ENCODE measurements at regions not wholly inside any gene's neighbourhood (a gene's known extent, or its start where the extent isn't known, plus 50 kb on each side); places are given as distances from the start of the nearest gene placed in this dataset.

DNA sequence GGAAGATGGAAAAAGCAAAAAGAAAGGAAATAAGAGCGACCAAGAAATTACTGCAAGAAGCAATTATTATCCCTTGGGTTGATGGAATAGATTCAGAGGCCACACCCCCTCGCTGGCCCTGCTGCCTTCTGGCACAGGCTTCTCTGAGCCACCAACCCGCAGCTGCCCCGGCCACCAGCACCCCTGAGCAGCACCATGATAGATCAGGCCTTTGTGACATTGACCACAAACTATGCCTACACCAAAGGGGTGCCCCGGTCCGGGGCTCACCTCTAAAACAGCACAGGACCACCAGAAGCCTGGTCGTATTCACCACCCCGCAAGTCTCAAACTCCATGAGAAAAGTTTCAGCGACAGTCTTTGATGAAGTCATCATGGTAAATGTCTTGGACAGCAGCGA lies 1059.3 kb downstream of the SLITRK1 start:
- no peak for DNase-seq
- H3K36me3 Mint-ChIP-seq: no peaks in the 10 kb centered on the region
- no peak overlapping the region for H3K4me3 ChIP-seq (ENCODE audit: low read length in 2 of 2)
- H3K4me1 Mint-ChIP-seq: no peaks in the 10 kb centered on the region
- no peak overlapping the region for H3K27ac ChIP-seq (ENCODE audit: low read depth, low read length)
- no peaks in the 10 kb centered on the region for H3K27me3 ChIP-seq (ENCODE audit: insufficient read depth, low read length)
- no peak overlapping the region for H3K27ac Mint-ChIP-seq
- ChIA-PET CTCF (ENCODE audit: partially characterized antibody) (no interaction called here), POLR2A (ENCODE audit: partially characterized antibody) (no interaction called here)
- no peak overlapping the region for H3K4me3 Mint-ChIP-seq
- intact Hi-C loops (cut with micrococcal nuclease): no loop called here
- H3K36me3 ChIP-seq (ENCODE audit: insufficient read depth, low read length): no peaks in the 10 kb centered on the region
- H3K9me3 ChIP-seq (ENCODE audit: control insufficient read depth in 1 of 2, low read length in 2 of 2): no peaks in the 10 kb centered on the region
- no peaks in the 10 kb centered on the region for H3K4me1 ChIP-seq (ENCODE audit: insufficient read depth, low read length)
- peaks cover 0 to 7% (median 4%) of the 10 kb centered on the region in 8 donors for H3K9me3 Mint-ChIP-seq
- no peaks in the 10 kb centered on the region for H3K27me3 Mint-ChIP-seq

DNA sequence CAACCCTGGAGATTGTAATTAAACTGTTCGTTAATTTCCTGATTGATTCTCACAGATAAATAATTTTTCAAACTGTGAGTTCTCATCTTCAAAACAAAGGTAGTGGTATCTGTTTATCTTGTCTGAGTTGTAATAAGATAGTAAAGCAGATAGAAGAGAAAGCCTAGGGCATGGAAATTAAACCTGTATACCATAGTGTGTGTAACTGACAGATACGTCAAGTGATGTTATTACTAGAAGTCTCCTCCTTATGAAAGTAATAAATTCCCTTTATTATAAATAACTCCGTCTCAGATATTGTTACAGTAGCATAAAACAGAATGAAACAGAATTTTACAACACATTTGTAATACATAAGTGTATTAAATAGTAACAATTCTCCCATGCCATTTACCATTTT lies 1065.1 kb downstream of the SLITRK1 start:
- ChIA-PET POLR2A (ENCODE audit: partially characterized antibody) (no interaction called here), CTCF (ENCODE audit: partially characterized antibody) (no interaction called here)
- H3K4me1 ChIP-seq (ENCODE audit: insufficient read depth, low read length): no peaks in the 10 kb centered on the region
- H3K27me3 ChIP-seq (ENCODE audit: insufficient read depth, low read length): no peaks in the 10 kb centered on the region
- intact Hi-C loops (cut with micrococcal nuclease): no loop called here
- DNase-seq: no peak
- peaks cover 0 to 12% (median 4%) of the 10 kb centered on the region in 8 donors for H3K9me3 Mint-ChIP-seq
- no peaks in the 10 kb centered on the region for H3K27me3 Mint-ChIP-seq
- no peak overlapping the region for H3K4me3 ChIP-seq (ENCODE audit: low read length in 2 of 2)
- no peaks in the 10 kb centered on the region for H3K36me3 ChIP-seq (ENCODE audit: insufficient read depth, low read length)
- H3K9me3 ChIP-seq (ENCODE audit: control insufficient read depth in 1 of 2, low read length in 2 of 2): peaks cover 0 to 4% of the 10 kb centered on the region in 2 donors
- H3K36me3 Mint-ChIP-seq: no peaks in the 10 kb centered on the region
- H3K27ac ChIP-seq (ENCODE audit: low read depth, low read length): no peak overlapping the region
- H3K4me3 Mint-ChIP-seq: no peak overlapping the region
- H3K27ac Mint-ChIP-seq: no peak overlapping the region
- H3K4me1 Mint-ChIP-seq: no peaks in the 10 kb centered on the region

DNA sequence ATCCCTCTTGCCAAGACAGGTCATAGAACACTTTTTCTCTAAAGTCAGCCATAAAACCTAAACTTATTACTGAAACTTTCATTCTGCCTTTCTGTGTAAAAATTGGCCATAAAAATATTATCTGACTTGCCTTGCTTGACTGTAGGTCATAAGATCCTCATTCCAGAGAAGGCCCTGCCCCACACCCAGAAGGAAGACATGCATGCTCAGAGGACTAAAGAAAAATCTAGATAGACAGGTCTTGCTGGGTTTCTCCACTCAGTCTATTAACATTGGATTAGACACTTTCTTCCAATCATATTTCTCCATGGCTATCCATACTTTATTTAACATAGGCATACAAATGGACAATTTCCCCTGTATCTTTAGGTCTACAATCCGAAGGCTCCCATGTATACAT lies 1066.5 kb downstream of the SLITRK1 start:
- Histone ChIP-seq H3K27ac (ENCODE audit: low read depth, low read length) (no peak overlapping the region), H3K9me3 (ENCODE audit: control insufficient read depth in 1 of 2, low read length in 2 of 2) (peaks cover 0 to 4% of the 10 kb centered on the region in 2 donors), H3K4me1 (ENCODE audit: insufficient read depth, low read length) (no peaks in the 10 kb centered on the region), H3K27me3 (ENCODE audit: insufficient read depth, low read length) (no peaks in the 10 kb centered on the region), H3K36me3 (ENCODE audit: insufficient read depth, low read length) (no peaks in the 10 kb centered on the region), H3K4me3 (ENCODE audit: low read length in 2 of 2) (no peak overlapping the region)
- H3K4me3 Mint-ChIP-seq: no peak overlapping the region
- no peak for DNase-seq
- H3K9me3 Mint-ChIP-seq: peaks cover under 1 to 16% (median 5%) of the 10 kb centered on the region in 8 donors
- H3K4me1 Mint-ChIP-seq: no peaks in the 10 kb centered on the region
- no peak overlapping the region for H3K27ac Mint-ChIP-seq
- ChIA-PET CTCF (ENCODE audit: partially characterized antibody) (no interaction called here), POLR2A (ENCODE audit: partially characterized antibody) (no interaction called here)
- H3K36me3 Mint-ChIP-seq: no peaks in the 10 kb centered on the region
- no peaks in the 10 kb centered on the region for H3K27me3 Mint-ChIP-seq
- intact Hi-C loops (cut with micrococcal nuclease): no loop called here

DNA sequence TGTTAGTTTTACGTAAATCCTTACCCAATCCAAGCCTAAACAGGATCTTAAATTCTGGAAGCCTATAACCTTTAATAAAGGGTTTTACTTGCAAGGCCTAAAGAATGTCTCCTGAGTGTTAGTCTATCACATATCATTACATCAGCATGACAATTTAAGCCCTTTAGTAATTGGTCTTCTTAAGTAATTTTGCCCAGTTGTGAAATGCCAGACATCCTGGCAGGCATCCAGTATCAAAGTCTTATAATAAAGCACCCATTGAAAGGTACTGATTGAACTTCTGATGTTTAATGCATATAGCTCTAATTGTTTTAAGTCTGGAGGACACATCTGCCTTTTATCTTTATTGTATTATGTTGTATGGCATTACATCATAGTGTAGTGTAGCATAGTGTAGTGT lies 1078.9 kb downstream of the SLITRK1 start:
- ChIA-PET POLR2A (ENCODE audit: partially characterized antibody) (no interaction called here), CTCF (ENCODE audit: partially characterized antibody) (no interaction called here)
- H3K27me3 Mint-ChIP-seq: no peaks in the 10 kb centered on the region
- Histone ChIP-seq H3K36me3 (ENCODE audit: insufficient read depth, low read length) (no peaks in the 10 kb centered on the region), H3K4me3 (ENCODE audit: low read length in 2 of 2) (no peak overlapping the region), H3K27me3 (ENCODE audit: insufficient read depth, low read length) (no peaks in the 10 kb centered on the region), H3K9me3 (ENCODE audit: control insufficient read depth in 1 of 2, low read length in 2 of 2) (no peaks in the 10 kb centered on the region), H3K4me1 (ENCODE audit: insufficient read depth, low read length) (no peaks in the 10 kb centered on the region), H3K27ac (ENCODE audit: low read depth, low read length) (no peak overlapping the region)
- H3K4me1 Mint-ChIP-seq: no peaks in the 10 kb centered on the region
- no peaks in the 10 kb centered on the region for H3K36me3 Mint-ChIP-seq
- peaks cover 0 to 11% (median 4%) of the 10 kb centered on the region in 8 donors for H3K9me3 Mint-ChIP-seq
- intact Hi-C loops (cut with micrococcal nuclease): no loop called here
- no peak overlapping the region for H3K4me3 Mint-ChIP-seq
- no peak for DNase-seq
- no peak overlapping the region for H3K27ac Mint-ChIP-seq

DNA sequence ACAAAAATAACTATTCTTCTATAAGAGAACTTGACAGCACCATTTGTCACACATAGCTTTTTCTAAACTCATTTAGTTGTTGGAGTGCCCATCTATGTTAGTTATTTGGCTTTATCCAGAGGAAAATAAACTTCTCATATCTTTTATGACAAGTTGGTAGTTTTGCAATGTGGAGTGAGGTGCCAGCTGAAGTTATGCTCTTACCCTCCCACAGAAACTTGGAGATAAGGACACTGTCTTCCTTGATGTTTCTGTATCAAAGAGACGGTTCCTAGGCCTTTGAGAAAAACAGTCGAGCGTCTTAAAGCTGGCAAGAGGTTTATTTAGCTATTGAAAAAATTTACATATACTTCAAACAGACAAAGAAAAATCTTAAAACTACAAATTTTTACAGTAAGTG lies 1079.7 kb downstream of the SLITRK1 start:
- peaks cover 0 to 11% (median 4%) of the 10 kb centered on the region in 8 donors for H3K9me3 Mint-ChIP-seq
- no peak for DNase-seq
- H3K27ac Mint-ChIP-seq: no peak overlapping the region
- H3K27me3 ChIP-seq (ENCODE audit: insufficient read depth, low read length): no peaks in the 10 kb centered on the region
- H3K4me1 Mint-ChIP-seq: no peaks in the 10 kb centered on the region
- no peaks in the 10 kb centered on the region for H3K27me3 Mint-ChIP-seq
- H3K4me1 ChIP-seq (ENCODE audit: insufficient read depth, low read length): no peaks in the 10 kb centered on the region
- CTCF ChIA-PET (ENCODE audit: partially characterized antibody): no interaction called here
- no peak overlapping the region for H3K4me3 ChIP-seq (ENCODE audit: low read length in 2 of 2)
- no peak overlapping the region for H3K27ac ChIP-seq (ENCODE audit: low read depth, low read length)
- POLR2A ChIA-PET (ENCODE audit: partially characterized antibody): no interaction called here
- intact Hi-C loops (cut with micrococcal nuclease): no loop called here
- no peaks in the 10 kb centered on the region for H3K36me3 ChIP-seq (ENCODE audit: insufficient read depth, low read length)
- no peak overlapping the region for H3K4me3 Mint-ChIP-seq
- H3K36me3 Mint-ChIP-seq: no peaks in the 10 kb centered on the region
- no peaks in the 10 kb centered on the region for H3K9me3 ChIP-seq (ENCODE audit: control insufficient read depth in 1 of 2, low read length in 2 of 2)

DNA sequence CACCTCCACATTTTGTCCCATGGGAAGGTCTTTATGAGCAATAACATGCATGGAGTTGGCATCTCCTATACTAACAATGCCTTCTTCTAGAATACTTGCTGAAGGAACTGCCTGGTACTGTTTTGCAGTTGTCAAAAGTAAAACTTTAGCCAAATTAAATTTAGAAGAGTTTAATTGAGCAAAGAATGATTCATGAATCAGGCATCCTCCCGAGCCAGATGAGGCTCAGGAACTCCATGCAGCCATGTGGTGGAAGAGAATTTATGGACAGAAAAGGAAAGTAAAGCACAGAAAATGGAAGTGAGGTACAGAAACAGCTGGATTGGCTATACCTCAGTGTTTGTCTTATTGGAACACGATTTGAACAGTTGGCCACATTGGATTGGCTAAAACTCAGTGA lies 1081.9 kb downstream of the SLITRK1 start:
- no peaks in the 10 kb centered on the region for H3K4me1 Mint-ChIP-seq
- no peak for DNase-seq
- POLR2A ChIA-PET (ENCODE audit: partially characterized antibody): no interaction called here

DNA sequence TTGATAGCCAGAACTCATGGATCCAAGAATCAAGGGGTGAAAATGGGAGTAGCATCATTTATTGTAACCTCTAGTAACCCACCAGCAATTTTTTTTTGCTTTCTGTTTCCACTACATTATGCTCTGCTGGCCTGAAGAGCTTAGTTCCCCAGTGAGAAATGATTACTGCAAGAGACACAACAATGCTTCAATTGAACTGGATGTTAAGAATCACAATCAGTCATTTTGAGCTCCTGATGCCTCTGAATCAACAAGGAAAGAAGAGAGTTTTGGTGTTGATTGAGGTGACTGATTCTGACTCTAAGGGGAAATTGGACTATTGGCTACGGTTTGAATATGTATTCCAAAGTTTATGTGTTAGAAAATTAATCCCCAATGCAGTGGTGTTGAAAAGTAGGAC lies 1084.4 kb downstream of the SLITRK1 start:
- Mint-ChIP-seq H3K27me3 (no peaks in the 10 kb centered on the region), H3K9me3 (peaks cover 0 to 5% (median 1%) of the 10 kb centered on the region in 8 donors), H3K36me3 (no peaks in the 10 kb centered on the region), H3K4me3 (no peak overlapping the region), H3K27ac (no peak overlapping the region), H3K4me1 (no peaks in the 10 kb centered on the region)
- DNase-seq: no peak
- ChIA-PET POLR2A (ENCODE audit: partially characterized antibody) (no interaction called here), CTCF (ENCODE audit: partially characterized antibody) (no interaction called here)
- no peak overlapping the region for H3K27ac ChIP-seq (ENCODE audit: low read depth, low read length)
- H3K9me3 ChIP-seq (ENCODE audit: control insufficient read depth in 1 of 2, low read length in 2 of 2): no peaks in the 10 kb centered on the region
- H3K4me3 ChIP-seq (ENCODE audit: low read length in 2 of 2): no peak overlapping the region
- H3K4me1 ChIP-seq (ENCODE audit: insufficient read depth, low read length): no peaks in the 10 kb centered on the region
- intact Hi-C loops (cut with micrococcal nuclease): no loop called here
- no peaks in the 10 kb centered on the region for H3K36me3 ChIP-seq (ENCODE audit: insufficient read depth, low read length)
- no peaks in the 10 kb centered on the region for H3K27me3 ChIP-seq (ENCODE audit: insufficient read depth, low read length)

More for the DNA sequence above, 1081.9 kb downstream of the SLITRK1 start:
- peaks cover 2 to 11% (median 6%) of the 10 kb centered on the region in 8 donors for H3K9me3 Mint-ChIP-seq
- no peak overlapping the region for H3K27ac Mint-ChIP-seq
- Histone ChIP-seq H3K4me1 (ENCODE audit: insufficient read depth, low read length) (no peaks in the 10 kb centered on the region), H3K27me3 (ENCODE audit: insufficient read depth, low read length) (no peaks in the 10 kb centered on the region), H3K36me3 (ENCODE audit: insufficient read depth, low read length) (no peaks in the 10 kb centered on the region), H3K9me3 (ENCODE audit: control insufficient read depth in 1 of 2, low read length in 2 of 2) (no peaks in the 10 kb centered on the region), H3K4me3 (ENCODE audit: low read length in 2 of 2) (no peak overlapping the region), H3K27ac (ENCODE audit: low read depth, low read length) (no peak overlapping the region)
- CTCF ChIA-PET (ENCODE audit: partially characterized antibody): no interaction called here
- no peaks in the 10 kb centered on the region for H3K36me3 Mint-ChIP-seq
- no peaks in the 10 kb centered on the region for H3K27me3 Mint-ChIP-seq
- H3K4me3 Mint-ChIP-seq: no peak overlapping the region
- intact Hi-C loops (cut with micrococcal nuclease): no loop called here

DNA sequence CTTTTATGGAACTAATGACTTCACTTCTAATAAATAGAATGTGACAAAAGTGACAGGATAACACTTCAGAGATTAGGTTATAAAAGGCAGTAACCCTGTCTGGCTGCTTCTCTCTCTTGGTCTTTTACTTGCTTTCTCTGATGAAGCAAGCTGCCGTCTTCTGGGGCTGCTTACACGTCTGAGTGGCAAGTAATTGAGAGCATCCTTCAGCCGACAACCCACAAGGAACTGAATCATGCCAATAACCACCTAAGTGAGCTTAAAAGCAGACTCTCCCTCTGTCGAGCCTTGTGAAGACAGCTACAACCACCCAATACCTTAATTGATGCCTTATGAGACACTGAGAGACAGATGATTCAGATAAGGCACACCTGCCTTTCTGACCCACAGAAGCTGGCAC lies 1091.2 kb downstream of the SLITRK1 start:
- H3K27ac Mint-ChIP-seq: no peak overlapping the region
- no peaks in the 10 kb centered on the region for H3K27me3 Mint-ChIP-seq
- no peak overlapping the region for H3K4me3 Mint-ChIP-seq
- DNase-seq: no peak
- no peaks in the 10 kb centered on the region for H3K36me3 Mint-ChIP-seq
- peaks cover 0 to 9% (median under 1%) of the 10 kb centered on the region in 8 donors for H3K9me3 Mint-ChIP-seq
- no peaks in the 10 kb centered on the region for H3K36me3 ChIP-seq (ENCODE audit: insufficient read depth, low read length)
- H3K4me1 Mint-ChIP-seq: no peaks in the 10 kb centered on the region
- no peaks in the 10 kb centered on the region for H3K4me1 ChIP-seq (ENCODE audit: insufficient read depth, low read length)
- no peak overlapping the region for H3K27ac ChIP-seq (ENCODE audit: low read depth, low read length)
- intact Hi-C loops (cut with micrococcal nuclease): no loop called here
- H3K4me3 ChIP-seq (ENCODE audit: low read length in 2 of 2): no peak overlapping the region
- H3K9me3 ChIP-seq (ENCODE audit: control insufficient read depth in 1 of 2, low read length in 2 of 2): no peaks in the 10 kb centered on the region
- no peaks in the 10 kb centered on the region for H3K27me3 ChIP-seq (ENCODE audit: insufficient read depth, low read length)
- POLR2A ChIA-PET (ENCODE audit: partially characterized antibody): no interaction called here
- CTCF ChIA-PET (ENCODE audit: partially characterized antibody): no interaction called here

Data from CD4-positive, alpha-beta memory T cell (primary cell).